OCI-LY1 (cell line): ENCODE measurements at regions not wholly inside any gene's neighbourhood (a gene's known extent, or its start where the extent isn't known, plus 50 kb on each side); places are given as distances from the start of the nearest gene placed in this dataset.

Experiments used
- CTCF ChIP-seq: fragments of 200-600 bp; sonication (generic), shearing (Covaris generic); IDR thresholded peaks from 2 replicates; pipeline ENCODE4 v1.5.1; 2017; ENCODE audit warnings: mild to moderate bottlenecking, antibody characterized with exemption, low read length, moderate library complexity, mixed read lengths
- EZH2 ChIP-seq: fragments of 200-600 bp; sonication (generic), shearing (Covaris generic); IDR thresholded peaks from 2 replicates; pipeline ENCODE4 v1.8.0; 2017; ENCODE audit warnings: borderline replicate concordance, mixed run types, mild to moderate bottlenecking, antibody characterized with exemption, low read length, moderate library complexity, mixed read lengths

GRCh38 chr3:72085036-72085435, 300.1 kb upstream of the PROK2 start:
- TF ChIP-seq CTCF (no peak), EZH2 (no peak)
